NCI-H187 treated with DMSO at 0.1 percent for 48 hours (cell line): ENCODE measurements at regions not wholly inside any gene's neighbourhood (a gene's known extent, or its start where the extent isn't known, plus 50 kb on each side); places are given as distances from the start of the nearest gene placed in this dataset.

Source experiments
- DNase-seq: peaks from one replicate; lab custom pipeline; 2025; lab: John Stamatoyannopoulos, UW

DNA sequence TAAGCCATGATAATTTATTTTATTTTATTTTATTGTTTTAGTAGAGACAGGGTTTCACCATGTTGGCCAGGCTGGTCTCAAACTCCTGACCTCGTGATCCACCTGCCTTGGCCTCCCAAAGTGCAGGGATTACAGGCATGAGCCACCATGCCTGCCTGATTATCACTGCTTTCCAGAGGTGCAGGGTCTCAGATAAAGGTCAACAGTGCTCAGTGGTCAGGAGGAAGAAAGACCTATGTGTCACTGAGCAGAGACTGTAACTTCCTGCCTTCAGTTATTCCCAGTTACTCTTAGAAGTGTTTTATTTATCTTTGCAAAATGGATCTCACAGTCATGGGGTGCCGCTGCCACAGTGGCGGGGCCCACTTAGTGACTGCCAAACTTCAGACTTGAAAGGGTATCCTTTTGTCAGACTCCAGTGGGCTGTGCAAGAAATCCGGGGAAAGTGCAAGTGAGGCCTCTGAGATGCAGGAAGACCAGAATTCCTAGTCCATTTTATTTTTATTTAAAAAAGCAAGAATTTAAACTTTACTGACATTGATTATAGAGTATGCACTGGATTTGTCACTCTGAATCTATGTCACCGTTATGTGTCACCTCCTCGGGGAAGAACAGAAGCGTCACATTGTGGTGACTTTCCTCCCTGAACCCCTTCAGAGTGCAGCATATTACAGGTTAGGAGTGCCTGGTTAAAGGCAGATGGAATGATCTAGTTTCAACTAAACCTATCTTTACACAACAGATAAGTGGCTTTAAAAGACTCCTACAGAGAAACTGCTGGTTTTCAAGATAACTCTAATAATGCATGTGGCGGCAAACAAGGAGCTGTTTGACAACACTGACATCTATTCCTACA, 59.1 kb upstream of the BICD1 start:
- no peak for DNase-seq

DNA sequence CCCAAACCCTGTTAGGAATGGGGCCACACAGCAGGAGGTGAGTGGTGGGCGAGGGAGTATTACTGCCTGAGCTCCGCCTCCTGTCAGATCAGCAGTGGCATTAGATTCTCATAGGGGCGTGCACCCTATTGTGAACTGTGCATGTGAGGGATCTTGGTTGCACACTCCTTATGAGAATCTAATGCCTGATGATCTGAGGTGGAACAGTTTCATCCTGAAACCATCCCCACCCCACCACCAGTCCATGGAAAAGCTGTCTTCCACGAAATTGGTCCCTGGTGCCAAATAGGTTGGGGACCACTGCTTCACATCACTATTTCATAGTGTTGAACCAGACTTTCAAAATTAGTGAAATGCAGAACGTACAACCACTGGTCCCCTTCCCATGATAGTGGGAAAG, 57.9 kb upstream of the BICD1 start:
- no peak for DNase-seq

- no peak for DNase-seq
These were observed 56.7 kb upstream of the BICD1 start for GRCh38 chr12:32049956-32050355.

- DNase-seq, result no peak
These were observed 55.0 kb upstream of the BICD1 start for GRCh38 chr12:32051511-32052211.

DNA sequence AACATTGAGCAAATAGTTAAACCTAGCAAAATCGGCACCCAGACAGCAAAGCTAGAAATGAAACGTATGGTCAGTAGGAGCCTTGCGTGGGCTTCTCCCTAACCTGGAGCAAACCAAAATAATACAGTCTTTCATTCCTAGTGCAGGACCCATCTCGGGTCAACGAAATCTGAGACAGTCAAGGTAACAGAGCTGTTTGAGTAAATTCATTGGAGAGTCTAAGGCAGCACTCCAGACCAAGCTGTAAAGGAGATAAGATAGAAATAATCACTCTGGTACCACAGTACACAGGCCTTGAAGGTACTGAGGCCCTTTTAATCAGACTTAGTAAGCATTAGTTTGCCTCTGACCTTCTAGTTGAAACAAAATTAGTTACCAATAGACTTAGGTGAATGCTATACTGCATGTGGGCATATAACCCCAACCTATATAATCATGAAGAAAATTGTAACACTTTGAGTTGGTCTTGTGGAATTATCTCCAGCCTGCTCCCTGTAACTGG, 54.4 kb upstream of the BICD1 start:
- DNase-seq, result no peak

- DNase-seq, result no peak
These were observed 52.6 kb upstream of the BICD1 start for GRCh38 chr12:32053881-32054624.
